Spleen (tissue), 7 donors: ENCODE measurements at regions not wholly inside any gene's neighbourhood (a gene's known extent, or its start where the extent isn't known, plus 50 kb on each side); places are given as distances from the start of the nearest gene placed in this dataset.
"Not testable (repeated sequence)": the region's sequence is repeated elsewhere in the genome, so short reads cannot be mapped to it uniquely, and the experiment has no call there.

Experiments
- CTCF ChIP-seq, 11 experiments: fragments of 200-600 bp in 7 of 11; fragments of 450-650 bp in 4 of 11; sonication (generic) in 4 of 11; IDR thresholded peaks in 8 of 11; conservative IDR thresholded peaks in 3 of 11; 1 replicate in 7 of 11; 2 replicates in 4 of 11; pipeline versions ENCODE4 v1.4.0 to v1.8.0; 2016 to 2021; ENCODE audit warnings: antibody characterized with exemption in 11 of 11, inconsistent platforms in 4 of 11, mild to moderate bottlenecking in 1 of 11
- POLR2AphosphoS5 ChIP-seq, 3 donors: sonication (generic); formaldehyde crosslinking; IDR thresholded peaks; one replicate each; pipeline ENCODE4 v1.5.1; 2017; ENCODE audit warnings: antibody characterized with exemption in 3 of 3
- donor health status: DM: no; HTN: no; CAD: no; lungs with moderate emphysema.
- donor health status: DM: no; HTN: no; CAD: no.
- donor health status: DM: no; HTN: no; CAD: no.

- not testable (repeated sequence) for TF ChIP-seq CTCF (IDR thresholded peaks at IDR 0.05 in 8 of 11, conservative IDR thresholded peaks at IDR 0.05 in 3 of 11); POLR2AphosphoS5 (IDR thresholded peaks at IDR 0.05)
Observed at GRCh38 chr15:22375829-22376228, 82.9 kb upstream of the GOLGA6L22 start.
